K562 (cell line): ENCODE measurements at regions not wholly inside any gene's neighbourhood (a gene's known extent, or its start where the extent isn't known, plus 50 kb on each side); places are given as distances from the start of the nearest gene placed in this dataset.
"Not testable (repeated sequence)": the region's sequence is repeated elsewhere in the genome, so short reads cannot be mapped to it uniquely, and the experiment has no call there.

Experiments
- POLR2A ChIP-seq: fragments of 450-650 bp; conservative IDR thresholded peaks from 2 replicates; pipeline ENCODE4 v1.6.1; 2016
- ZNF274 ChIP-seq: IDR thresholded peaks from 2 replicates; pipeline ENCODE4 v1.6.1; 2011; ENCODE audit warnings: low read depth, mild to moderate bottlenecking, low read length, moderate library complexity, borderline replicate concordance
- TF ChIP-seq, protein P1 (sequence below): sonication (generic); formaldehyde crosslinking; IDR thresholded peaks from 2 replicates; pipeline ENCODE4 v1.8.1; 2022; ENCODE audit warnings: missing genetic modification reagents

DNA sequence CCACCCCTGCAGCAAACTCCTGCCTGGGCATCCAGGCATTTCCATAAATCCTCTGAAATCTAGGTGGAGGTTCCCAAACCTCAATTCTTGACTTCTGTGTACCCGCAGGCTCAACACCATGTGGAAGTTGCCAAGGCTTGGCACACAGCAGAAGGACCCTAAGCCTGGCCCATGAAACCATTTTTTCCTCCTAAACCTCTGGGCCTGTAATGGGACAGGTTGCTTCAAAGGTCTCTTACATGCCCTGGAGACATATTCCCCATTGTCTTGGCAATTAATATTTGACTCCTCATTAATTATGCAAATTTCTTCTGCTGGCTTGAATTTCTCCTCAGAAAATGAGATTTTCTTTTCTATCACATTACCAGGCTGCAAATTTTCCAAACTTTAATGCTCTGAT lies 339.5 kb upstream of the SORCS1 start:
- TF ChIP-seq, protein P1, sequence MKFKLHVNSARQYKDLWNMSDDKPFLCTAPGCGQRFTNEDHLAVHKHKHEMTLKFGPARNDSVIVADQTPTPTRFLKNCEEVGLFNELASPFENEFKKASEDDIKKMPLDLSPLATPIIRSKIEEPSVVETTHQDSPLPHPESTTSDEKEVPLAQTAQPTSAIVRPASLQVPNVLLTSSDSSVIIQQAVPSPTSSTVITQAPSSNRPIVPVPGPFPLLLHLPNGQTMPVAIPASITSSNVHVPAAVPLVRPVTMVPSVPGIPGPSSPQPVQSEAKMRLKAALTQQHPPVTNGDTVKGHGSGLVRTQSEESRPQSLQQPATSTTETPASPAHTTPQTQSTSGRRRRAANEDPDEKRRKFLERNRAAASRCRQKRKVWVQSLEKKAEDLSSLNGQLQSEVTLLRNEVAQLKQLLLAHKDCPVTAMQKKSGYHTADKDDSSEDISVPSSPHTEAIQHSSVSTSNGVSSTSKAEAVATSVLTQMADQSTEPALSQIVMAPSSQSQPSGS (CRISPR knock-in tag): not testable (repeated sequence)
- TF ChIP-seq POLR2A, ZNF274: not testable (repeated sequence)
